MM.1S (cell line): ENCODE measurements at regions not wholly inside any gene's neighbourhood (a gene's known extent, or its start where the extent isn't known, plus 50 kb on each side); places are given as distances from the start of the nearest gene placed in this dataset.

ENCODE experiments used
- EZH2 ChIP-seq: fragments of 300-600 bp; sonication (generic); optimal IDR thresholded peaks from 2 replicates; pipeline ENCODE3; 2017; ENCODE audit warnings: low read depth, mild to moderate bottlenecking, antibody characterized with exemption, low read length, mixed read lengths
- EZH2phosphoT487 ChIP-seq: fragments of 300-600 bp; sonication (generic); IDR thresholded peaks from 2 replicates; pipeline ENCODE4 v1.6.1; 2018; ENCODE audit warnings: antibody characterized with exemption, low read length
- TF ChIP-seq, protein P1 (sequence below): fragments of 300-600 bp; sonication (generic); IDR thresholded peaks from 2 replicates; pipeline ENCODE4 v1.5.1; 2016; ENCODE audit warnings: antibody characterized with exemption, low read length, mixed read lengths

DNA sequence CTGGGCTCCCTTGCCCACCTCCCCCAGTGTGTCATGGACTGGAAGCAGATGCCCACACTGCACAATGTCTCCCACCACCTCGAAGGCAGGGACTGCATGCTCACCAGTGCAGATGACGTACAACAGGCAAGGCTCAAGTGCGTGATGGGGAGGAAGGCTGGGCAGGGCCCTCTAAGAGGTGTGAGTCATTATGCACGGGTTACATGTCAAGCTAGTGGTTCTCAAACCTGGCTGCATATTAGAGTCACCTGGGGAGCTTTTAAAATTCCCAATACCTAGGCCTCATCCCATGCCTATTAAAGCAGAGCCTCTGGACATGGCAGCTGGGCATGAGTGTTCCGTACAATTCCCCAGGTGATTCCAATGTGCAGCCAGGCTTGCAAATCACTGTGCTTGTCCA, 137.9 kb upstream of the NGF start:
- TF ChIP-seq, protein P1, sequence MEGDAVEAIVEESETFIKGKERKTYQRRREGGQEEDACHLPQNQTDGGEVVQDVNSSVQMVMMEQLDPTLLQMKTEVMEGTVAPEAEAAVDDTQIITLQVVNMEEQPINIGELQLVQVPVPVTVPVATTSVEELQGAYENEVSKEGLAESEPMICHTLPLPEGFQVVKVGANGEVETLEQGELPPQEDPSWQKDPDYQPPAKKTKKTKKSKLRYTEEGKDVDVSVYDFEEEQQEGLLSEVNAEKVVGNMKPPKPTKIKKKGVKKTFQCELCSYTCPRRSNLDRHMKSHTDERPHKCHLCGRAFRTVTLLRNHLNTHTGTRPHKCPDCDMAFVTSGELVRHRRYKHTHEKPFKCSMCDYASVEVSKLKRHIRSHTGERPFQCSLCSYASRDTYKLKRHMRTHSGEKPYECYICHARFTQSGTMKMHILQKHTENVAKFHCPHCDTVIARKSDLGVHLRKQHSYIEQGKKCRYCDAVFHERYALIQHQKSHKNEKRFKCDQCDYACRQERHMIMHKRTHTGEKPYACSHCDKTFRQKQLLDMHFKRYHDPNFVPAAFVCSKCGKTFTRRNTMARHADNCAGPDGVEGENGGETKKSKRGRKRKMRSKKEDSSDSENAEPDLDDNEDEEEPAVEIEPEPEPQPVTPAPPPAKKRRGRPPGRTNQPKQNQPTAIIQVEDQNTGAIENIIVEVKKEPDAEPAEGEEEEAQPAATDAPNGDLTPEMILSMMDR, result no peak
- no peak for TF ChIP-seq EZH2
- TF ChIP-seq EZH2phosphoT487, result no peak
